ENCODE measurements at regions not wholly inside any gene's neighbourhood (a gene's known extent, or its start where the extent isn't known, plus 50 kb on each side); places are given as distances from the start of the nearest gene placed in this dataset.

- ChIA-PET CTCF (ENCODE audit: low intra/inter-chr PET ratio) (no interaction called here), POLR2A (no interaction called here)
- Histone ChIP-seq H3K9me3 (replicated peaks; ENCODE audit: control insufficient read depth, insufficient read depth, low read depth, low read length) (no peaks in the 10 kb centered on the region), H3K27ac (ENCODE audit: extremely low read depth, low read depth, low read length) (no peak overlapping the region), H3K79me2 (ENCODE audit: control insufficient read depth, insufficient read depth, low read length) (no peaks in the 10 kb centered on the region), H3K4me2 (ENCODE audit: insufficient read depth, low read length) (no peak overlapping the region), H3K36me3 (ENCODE audit: control insufficient read depth, insufficient read depth, low read length) (no peaks in the 10 kb centered on the region), H3K9ac (ENCODE audit: insufficient read depth in 1 of 2, low read depth in 2 of 2, low read length in 2 of 2) (no peak overlapping the region), H3K9me1 (ENCODE audit: control insufficient read depth, insufficient read depth, low read length) (no peaks in the 10 kb centered on the region), H3K4me3 (no peak overlapping the region), H4K20me1 (replicated peaks; ENCODE audit: control insufficient read depth, insufficient read depth, low read length) (no peaks in the 10 kb centered on the region), H2AFZ (ENCODE audit: low read depth, low read length) (no peak overlapping the region), H3K27me3 (ENCODE audit: control insufficient read depth in 2 of 2, insufficient read depth in 2 of 2, low read length in 2 of 2) (no peaks in the 10 kb centered on the region), H3K4me1 (replicated peaks in 1 of 2; ENCODE audit: control insufficient read depth in 2 of 2, insufficient read depth in 2 of 2, low read length in 2 of 2) (no peaks in the 10 kb centered on the region)
- BruUV-seq (replicated peaks): no TSS peak
- DNase-seq (ENCODE audit: extremely low read depth in 1 of 4, low spot score in 3 of 4) (no peak), ATAC-seq (no peak), FAIRE-seq (no peak)
- in situ Hi-C loops (cut with MboI) (no loop called here), intact Hi-C loops (cut with micrococcal nuclease) (no loop called here)
- 2% methylated on average over 3 of the region's 3 CpGs for WGBS (ENCODE audit: insufficient coverage, low coverage, missing lambda C conversion rate)
- TF ChIP-seq ZSCAN29 (IDR thresholded peaks at IDR 0.05) (no peak), JUND (IDR thresholded peaks at IDR 0.05; ENCODE audit: borderline replicate concordance, low read depth, low read length) (no peak), JUND (tag; IDR thresholded peaks at IDR 0.05; ENCODE audit: borderline replicate concordance, low read depth, low read length) (no peak), CC2D1A (IDR thresholded peaks at IDR 0.05) (no peak), BRD4 (IDR thresholded peaks at IDR 0.05) (no peak), DACH1 (IDR thresholded peaks at IDR 0.05; ENCODE audit: partially characterized antibody) (no peak), HBP1 (CRISPR knock-in tag; IDR thresholded peaks at IDR 0.05) (no peak), IRF1 (CRISPR knock-in tag; IDR thresholded peaks at IDR 0.05; ENCODE audit: borderline replicate concordance) (no peak), PCBP2 (IDR thresholded peaks at IDR 0.05; ENCODE audit: low read depth, low read length, poor library complexity, severe bottlenecking) (no peak), CEBPB (tag; IDR thresholded peaks at IDR 0.05) (no peak)
Observed at GRCh38 chr3:193080821-193081365, 160.1 kb upstream of the PLAAT1 start.
